Posterior vena cava (tissue), 2 donors: ENCODE measurements at regions not wholly inside any gene's neighbourhood (a gene's known extent, or its start where the extent isn't known, plus 50 kb on each side); places are given as distances from the start of the nearest gene placed in this dataset.

Experiments
- DNase-seq: peaks from one replicate; pipeline ENCODE4 v3.0.0-alpha.2; 2020; ENCODE audit warnings: low spot score
- intact Hi-C, 2 donors: fragments of 100-400 bp; cut with DNase I; formaldehyde crosslinking; loops; one replicate each; pipeline versions ENCODE4 v1.14.1 to v1.14.2; 2022 to 2023
- donor health status: DM: yes; HTN: yes; CAD: no.
- donor health status: DM: yes; HTN: yes; CAD: no.

DNA sequence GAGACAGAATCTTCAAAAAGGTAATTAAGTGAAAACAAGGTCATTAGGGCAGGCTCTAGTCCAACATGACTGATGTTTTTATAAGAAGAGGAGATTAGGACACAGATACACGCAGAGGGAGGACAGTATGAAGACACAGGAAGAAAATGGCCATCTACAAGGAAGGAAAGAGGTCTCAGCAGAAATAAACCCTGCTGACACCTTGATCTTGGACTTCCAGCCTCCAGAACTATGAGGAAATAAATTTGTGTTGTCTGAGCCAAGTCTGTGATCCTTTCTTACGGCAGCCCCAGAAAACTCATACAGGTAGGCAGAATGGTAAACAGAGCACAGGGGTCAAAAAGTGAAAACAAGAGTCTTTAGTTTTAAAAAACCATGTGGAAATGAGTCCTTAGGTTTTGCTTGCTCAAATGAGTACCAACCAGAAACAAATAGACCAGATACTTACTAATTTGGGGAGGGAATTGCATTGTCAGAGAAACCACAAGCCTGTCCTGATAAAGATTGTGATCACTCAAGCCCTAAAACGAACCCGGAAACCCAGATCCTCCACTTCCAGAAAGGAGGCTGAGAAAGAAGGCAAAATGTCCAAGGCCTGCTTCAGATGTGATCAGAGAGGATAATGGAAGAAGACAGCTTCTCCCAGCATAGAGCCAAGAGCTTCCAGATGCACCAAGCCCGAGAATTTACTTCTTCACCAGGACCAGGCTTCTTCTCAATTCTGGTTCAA, 93.9 kb downstream of the DUSP6 start:
- DNase-seq = no peak
- intact Hi-C loops = no loop called here

DNA sequence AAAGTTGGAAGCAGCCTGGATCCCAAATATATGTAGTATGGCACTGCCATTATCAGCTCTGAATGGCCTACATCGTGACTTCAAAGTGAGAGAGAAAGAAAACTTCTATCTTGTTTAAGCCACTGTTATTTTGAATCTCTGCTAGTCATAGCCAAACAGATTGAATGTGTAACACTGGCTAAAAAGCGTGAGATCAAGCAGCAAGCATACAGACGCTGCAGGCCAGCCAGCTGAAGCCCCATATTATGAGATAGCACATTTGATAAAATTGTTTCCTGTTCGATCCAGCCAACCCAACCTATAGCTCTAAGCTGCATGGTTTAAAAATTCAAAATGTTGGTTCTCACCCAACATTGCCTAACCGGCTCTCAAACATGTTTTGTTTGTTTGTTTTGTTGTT, 95.0 kb downstream of the DUSP6 start:
- intact Hi-C loops = no loop called here
- no peak for DNase-seq

DNA sequence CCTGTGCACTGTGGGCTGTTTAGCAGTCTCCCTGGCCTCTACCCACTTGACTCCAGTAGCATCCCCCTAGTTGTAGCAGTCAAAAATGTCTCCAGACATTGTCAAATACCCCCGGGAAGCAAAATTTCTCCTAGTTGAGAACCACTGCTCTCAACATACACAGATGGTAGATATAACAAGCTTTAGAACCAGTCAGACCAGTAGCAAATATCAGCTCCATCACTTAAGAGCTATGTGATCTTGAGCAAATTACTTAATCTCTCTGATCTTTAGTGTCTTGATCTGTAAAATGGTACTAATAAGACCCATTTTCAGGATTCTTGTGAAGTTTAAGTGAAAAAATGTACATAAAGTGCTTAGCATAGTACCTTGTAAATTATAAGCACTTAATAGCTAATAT, 96.2 kb downstream of the DUSP6 start:
- no peak for DNase-seq
- intact Hi-C loops = no loop called here

DNA sequence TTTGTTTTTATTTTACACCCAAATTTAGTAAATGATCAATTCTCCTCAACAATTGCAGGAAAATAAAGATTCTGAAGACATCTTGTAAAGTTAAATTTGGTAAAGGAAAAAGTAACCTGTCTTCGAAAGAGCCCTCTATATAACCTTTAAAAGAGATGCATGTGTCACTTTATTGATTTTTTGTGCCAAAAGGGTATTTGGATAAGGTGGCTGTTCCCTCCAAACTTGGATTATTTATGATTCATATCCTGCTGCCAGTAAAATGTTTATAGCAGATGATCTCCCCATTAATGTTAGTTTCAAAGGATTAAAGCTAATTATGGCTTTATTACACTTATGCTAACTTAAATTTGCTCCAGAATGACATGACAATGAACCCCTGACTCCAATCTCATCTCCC, 98.8 kb downstream of the DUSP6 start:
- no peak for DNase-seq
- intact Hi-C loops = no loop called here

DNA sequence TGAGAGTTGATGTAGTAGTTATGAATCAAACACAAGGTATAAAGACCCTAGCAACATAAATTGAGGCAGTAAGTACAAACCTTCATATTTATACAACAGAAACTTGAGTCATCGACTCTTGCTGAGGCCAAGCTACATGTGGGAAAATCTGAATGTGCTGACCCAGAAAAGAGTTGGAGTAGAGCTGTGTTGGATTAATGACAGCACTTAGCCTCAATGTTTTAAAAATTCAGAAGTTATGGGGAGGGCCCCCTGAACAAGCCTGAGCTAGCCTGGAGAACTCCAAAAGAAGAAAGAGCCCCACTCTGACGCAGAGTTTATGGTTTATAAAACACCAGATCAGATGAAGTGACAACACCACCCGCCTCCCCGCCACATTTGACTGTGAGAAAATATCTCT, 100.0 kb downstream of the DUSP6 start:
- intact Hi-C loops = no loop called here
- no peak for DNase-seq

DNA sequence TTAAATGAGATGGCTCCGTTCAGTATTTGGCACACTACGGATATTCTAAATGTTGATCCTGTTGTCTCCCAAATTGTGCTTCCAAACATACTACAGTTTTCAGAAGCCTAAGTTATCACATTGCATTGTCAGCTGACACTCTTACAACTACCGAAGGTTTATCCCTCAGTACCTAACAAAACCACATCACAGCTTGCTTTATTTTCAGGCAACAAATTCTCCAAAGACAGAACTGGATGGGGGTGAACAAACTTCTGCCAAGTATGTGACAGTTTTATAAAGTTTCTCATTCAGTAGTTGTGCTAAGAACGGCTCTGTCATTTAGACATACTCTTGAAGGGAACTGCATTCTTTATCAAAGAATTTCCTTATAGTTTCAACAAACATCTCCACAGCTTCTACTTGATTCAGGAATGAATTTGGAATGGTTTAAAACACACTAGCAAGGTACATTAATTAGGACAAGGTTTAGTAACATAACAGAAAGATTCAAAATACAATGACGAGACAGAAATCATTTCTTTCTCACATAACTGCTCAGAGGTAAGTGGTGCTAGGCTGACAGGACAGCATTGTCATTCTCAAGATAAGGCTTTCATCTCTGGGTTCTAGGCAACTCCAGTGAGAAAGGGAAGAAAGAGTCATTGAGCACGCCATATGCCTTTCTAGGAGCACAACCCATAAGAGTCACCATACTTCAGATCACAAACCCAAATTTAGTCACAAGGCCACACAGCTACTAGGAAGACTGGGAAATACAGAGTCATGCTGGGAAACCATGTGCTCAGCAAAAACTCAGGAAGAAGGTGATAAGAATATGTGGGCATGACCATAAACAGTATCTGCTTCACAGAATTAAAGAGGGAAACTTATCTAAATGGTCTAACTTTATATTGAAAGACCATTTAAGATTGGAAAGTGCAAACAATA, 100.7 kb downstream of the DUSP6 start:
- DNase-seq = no peak
- intact Hi-C loops = no loop called here

DNA sequence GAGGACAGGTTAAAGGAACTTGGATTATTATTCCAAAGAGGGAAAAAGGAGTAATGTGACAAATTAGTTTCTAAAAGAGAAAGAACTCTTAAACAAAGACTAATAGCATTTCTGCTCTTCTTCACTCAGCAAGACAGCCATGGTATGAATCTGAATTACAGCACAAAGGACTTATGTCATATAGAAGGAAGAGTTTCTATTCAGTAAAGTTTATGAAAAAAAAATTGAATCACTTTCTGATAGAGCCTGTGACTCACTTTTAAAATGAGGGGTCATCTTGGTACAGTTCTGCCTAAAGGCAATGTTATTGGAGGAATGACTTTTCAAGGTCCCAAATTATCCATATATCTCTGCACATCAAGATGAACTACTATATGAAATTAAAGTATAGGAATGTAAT, 101.7 kb downstream of the DUSP6 start:
- intact Hi-C loops = no loop called here
- DNase-seq = no peak

DNA sequence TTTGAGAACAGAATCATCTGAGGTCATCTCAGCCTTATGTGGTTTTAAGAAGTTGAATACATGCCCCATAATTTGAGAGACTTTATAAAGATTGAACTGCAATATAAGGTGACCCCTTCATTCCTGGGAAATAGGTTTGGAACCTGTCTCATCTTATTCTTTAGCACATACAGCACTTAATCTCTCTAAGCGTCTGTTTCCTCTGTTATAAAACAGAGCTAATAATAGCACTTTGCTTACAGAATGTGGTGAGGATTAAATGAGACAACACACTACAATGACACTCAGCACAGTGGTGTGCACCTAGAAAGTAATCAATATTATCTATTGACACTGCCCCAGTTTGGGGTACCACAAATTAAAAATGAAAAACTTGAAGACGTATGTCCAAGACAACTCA, 102.1 kb downstream of the DUSP6 start:
- intact Hi-C loops = no loop called here

DNA sequence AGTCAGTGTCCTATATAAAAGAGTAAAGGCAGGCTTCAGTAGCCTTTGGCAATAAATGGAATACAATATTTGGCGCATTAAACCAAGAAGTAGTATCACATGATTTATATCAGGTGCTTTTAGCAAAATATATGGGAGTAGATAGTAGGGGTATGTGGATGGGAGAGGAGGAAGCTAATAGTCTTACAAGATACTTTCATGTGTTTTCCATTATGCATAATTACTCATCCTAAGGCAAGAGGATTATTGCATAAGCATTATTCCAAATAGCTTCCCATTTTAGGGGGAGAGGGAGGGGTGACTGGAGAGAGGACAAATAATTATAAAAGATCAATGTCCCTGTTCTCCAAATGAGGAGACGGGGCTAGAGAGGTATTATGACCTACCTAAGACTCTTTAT, 104.3 kb downstream of the DUSP6 start:
- intact Hi-C loops = no loop called here
- DNase-seq = no peak

More for the DNA sequence above, 102.1 kb downstream of the DUSP6 start:
- no peak for DNase-seq

DNA sequence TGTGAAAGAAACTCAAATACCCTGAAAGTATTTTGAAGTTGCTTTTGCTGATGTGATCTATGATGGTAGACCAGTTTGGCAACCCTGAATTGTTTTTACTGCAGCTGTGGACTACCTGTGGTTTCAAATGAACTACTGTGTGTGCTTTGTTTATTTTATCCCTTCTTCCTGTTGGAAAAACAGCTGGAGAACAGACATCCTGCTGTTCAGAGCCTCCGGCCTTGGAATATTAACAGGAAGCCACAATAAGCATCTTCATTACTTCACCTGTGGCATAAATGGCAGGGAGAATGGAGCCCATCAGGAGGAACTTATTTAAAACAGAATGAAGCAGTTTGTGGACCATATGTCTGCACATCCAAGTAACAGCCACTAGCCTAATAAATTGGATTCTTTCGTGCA, 104.8 kb downstream of the DUSP6 start:
- DNase-seq = no peak
- intact Hi-C loops = no loop called here

DNA sequence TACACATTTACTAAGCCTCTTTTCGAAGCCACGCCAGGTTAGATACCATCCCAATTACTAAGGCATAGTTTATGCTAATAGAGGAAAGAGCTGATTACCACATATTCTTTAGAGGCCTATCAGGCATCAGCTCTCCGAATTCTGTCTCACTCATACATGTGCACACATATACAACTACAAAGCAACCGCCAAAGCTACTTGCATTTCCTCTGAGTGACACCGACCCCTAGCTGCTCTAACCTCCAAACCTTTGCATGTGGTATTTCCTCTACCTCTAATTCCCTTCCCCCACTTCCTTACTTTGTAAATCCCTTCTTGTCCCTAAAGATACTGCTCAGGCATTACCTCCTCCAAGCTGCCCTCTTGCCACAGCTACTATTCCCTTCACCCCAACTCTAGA, 107.2 kb downstream of the DUSP6 start:
- intact Hi-C loops = no loop called here

DNA sequence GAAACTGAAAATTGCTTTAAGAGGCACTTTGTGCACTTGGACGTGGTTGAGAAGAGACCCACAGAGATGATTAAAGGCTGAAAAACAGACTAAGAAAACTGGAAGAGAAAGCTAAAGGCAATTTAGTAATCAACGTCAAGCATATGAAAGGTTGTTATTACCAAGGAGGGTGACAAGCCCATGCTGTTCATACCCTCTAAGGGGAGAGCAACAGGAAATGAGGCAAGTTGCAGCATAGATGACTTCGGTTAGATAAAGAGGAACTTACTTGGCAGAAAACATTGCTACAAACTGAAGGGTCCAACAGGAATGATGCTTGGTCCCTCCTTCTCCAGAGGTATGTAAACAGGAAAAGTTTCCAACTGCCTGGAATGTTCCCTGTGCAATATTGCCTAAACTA, 107.8 kb downstream of the DUSP6 start:
- no peak for DNase-seq
- intact Hi-C loops = no loop called here

More for the DNA sequence above, 107.2 kb downstream of the DUSP6 start:
- DNase-seq = no peak

DNA sequence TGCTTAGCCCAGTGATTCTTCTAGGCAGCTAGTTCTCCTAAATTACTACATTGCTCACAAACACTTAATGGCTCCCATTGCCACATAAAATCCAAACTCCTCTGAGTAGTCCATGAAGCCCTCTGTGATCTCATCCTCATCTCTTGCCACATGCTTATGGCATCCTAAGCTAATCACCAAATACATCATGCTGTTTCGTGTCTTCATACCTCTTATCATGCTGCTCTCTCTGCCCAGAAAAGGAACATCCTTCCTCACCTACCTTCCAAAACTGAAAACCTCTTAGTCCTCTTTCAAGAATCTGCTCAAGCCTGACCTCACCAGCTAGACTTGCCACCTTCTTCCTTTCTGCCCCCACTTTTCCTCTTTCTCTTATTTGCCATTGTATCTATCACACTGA, 108.5 kb downstream of the DUSP6 start:
- intact Hi-C loops = no loop called here
- DNase-seq = no peak

DNA sequence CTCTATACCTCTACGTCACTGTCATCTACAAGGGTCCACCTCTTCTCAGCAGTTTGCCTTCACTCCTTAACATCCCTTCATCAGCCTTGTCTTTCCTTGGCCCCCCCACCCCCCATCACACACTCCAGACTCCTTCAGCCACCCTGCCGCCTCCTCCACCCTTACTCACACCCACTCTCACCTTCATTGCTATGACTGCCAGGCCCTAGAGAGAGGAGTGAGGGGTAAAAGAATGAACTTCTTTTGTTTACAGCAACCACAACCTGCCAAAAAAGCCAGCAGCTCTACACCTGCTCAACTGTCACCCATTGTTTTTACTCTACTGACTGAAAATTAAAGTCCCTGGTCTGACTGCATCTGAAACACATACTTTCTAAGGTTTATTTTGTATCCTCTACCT, 112.8 kb downstream of the DUSP6 start:
- intact Hi-C loops = no loop called here
- no peak for DNase-seq

DNA sequence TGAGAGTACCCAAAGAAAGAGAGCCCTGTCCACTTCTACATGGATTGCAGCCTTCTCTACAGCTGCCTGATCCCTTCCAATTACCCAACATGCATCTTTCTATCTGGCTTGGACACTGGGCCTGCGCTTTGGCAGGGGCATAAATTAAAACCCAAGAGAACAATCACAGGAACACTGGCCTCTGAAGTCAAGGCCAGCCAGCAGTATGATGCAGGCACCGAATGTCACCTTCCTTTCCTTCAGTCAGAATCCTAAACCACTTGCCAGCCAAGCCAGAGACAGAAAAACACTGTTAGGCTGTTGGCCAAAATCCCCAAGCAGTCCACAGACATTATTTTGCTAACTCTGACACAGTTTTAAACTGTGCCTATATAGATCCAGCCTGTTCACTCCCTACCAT, 113.7 kb downstream of the DUSP6 start:
- DNase-seq = no peak
- intact Hi-C loops = no loop called here

DNA sequence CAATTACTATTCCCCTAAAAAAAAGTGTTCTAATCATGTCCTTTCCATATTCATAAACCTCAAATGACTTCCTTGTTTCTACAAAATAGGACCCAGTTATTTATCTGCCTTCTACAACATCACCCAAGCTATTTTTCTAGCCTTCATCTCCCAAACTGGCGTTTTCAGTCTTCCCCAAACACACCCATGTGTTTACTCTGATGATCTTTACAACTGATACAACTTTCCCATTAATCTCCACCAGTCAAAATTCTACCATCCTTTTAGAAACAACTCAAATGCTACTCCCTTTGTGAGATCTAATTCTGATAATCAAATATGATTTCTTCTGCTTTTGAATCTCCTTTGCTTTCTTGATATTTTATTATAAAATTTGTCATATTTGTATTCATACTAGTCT, 114.5 kb downstream of the DUSP6 start:
- intact Hi-C loops = no loop called here
- no peak for DNase-seq

DNA sequence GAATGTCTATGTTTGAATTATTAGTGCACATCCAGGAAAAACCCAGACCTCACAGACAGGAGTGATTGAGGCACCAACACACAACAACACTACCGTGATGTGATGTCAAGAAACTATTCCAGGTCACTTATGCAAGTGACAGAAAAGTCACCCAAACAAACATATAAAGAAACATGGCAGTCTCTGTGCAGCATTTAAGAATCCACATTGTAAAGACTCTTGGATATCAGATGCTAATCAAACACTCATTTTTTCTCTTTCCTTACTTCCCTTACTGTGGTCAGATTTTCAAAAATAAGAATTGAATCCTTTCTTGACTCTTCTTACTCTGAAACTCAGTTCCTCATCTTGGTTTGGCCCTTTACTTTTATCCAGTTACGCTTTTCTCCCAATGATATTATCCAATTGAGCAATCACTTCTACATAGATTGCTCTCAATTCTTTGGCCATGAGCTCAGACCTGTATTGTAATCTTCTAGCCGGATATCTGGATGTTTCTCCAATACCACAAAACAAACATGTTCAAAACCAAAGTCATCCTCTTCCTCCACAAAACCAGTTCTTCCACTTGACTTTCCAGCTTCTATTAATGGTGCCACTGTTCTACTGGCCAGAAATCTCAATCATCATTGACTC, 115.4 kb downstream of the DUSP6 start:
- intact Hi-C loops = no loop called here
- no peak for DNase-seq

DNA sequence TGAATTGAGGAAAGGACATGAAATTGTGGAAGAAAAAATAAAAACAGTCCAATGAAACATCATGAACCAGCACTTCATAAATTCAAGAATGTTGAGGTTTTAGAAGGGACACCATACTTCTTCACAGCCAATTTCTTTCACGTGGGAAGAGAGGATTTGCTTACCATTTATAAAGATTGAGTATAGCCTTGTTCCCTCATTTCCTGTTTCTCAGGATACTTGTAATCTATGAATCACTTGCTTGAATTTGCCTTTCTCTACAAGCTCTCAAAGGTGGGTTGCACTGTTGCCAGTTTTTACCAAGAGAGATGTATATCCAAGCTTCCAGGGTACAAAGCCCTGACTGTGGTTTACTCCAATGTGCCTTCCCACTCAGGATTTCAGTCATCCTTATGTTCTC, 116.1 kb downstream of the DUSP6 start:
- no peak for DNase-seq
- intact Hi-C loops = no loop called here

DNA sequence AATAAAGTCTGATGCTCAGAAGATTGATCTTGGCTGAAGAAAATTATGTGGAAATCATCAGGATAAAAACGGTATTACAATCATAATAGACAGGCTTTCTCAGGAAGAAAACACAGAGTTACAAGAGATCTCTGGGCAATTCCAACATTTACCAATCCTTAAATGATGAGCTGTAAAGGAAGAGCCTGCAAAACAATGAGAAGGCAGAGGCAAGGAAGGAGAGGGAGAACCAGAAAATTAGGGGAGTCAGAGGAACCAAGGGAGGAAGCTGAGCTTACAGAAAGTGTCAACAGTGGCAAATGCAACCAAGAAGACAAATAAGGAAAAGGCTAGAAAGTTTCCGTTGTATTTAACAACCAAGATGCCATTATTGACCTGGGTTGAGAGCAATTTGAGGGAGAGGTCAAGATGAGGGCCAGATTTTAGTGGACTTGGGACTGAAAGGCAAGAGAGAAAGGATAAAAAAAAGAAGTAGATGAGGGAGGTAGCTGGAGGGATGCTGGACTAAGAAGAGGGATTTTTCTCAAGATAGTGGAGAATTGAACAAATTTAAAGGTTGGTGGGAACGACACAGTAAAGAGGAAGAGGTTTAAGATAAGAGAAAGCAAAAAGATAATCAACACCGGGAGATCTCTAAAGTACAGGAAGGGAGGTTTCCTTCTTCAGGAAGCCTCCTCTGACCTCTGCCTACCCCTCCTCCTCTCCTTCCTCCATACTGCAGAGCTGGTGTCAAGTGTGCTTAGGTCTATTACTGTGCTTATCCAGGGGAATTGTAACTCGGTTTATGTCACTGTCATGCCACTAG, 116.9 kb downstream of the DUSP6 start:
- intact Hi-C loops = no loop called here
- DNase-seq = no peak
